Aorta (tissue), 5 donors: ENCODE measurements at regions not wholly inside any gene's neighbourhood (a gene's known extent, or its start where the extent isn't known, plus 50 kb on each side); places are given as distances from the start of the nearest gene placed in this dataset.

Experiments
- ATAC-seq: fragments of 200-7000 bp; cut with Tn5 transposase; one replicate; pipeline ENCODE4 v1.9.1; 2022; ENCODE audit warnings: moderate library complexity; ENCODE audit not compliant: low FRiP score
- DNase-seq, 2 donors: peaks; one replicate each; pipeline ENCODE4 v3.0.0-alpha.2; 2020
- H3K27ac ChIP-seq, 2 donors: one replicate each; pipeline ENCODE4 v1.5.1; 2013; ENCODE audit warnings: low read length in 2 of 2, mild to moderate bottlenecking in 2 of 2, moderate library complexity in 2 of 2, control low read depth in 1 of 2, inconsistent platforms in 1 of 2, low read depth in 1 of 2
- H3K27me3 ChIP-seq, 2 donors: one replicate each; pipeline ENCODE4 v1.6.1; 2013; ENCODE audit warnings: control low read depth in 1 of 2, low read length in 1 of 2, mild to moderate bottlenecking in 1 of 2, moderate library complexity in 1 of 2; ENCODE audit not compliant: insufficient read depth in 2 of 2, control insufficient read depth in 1 of 2
- H3K36me3 ChIP-seq, 2 donors: one replicate each; pipeline ENCODE4 v1.6.1; 2013; ENCODE audit warnings: control low read depth in 1 of 2, low read length in 1 of 2, mild to moderate bottlenecking in 1 of 2; ENCODE audit not compliant: insufficient read depth in 2 of 2, control insufficient read depth in 1 of 2
- H3K4me1 ChIP-seq, 2 donors: one replicate each; pipeline ENCODE4 v1.6.1; 2013; ENCODE audit warnings: low read length in 2 of 2, control low read depth in 1 of 2, mild to moderate bottlenecking in 1 of 2, moderate library complexity in 1 of 2; ENCODE audit not compliant: insufficient read depth in 2 of 2, control insufficient read depth in 1 of 2
- H3K4me3 ChIP-seq, 2 donors: one replicate each; pipeline ENCODE4 v1.5.1; 2013; ENCODE audit warnings: low read length in 2 of 2, control low read depth in 1 of 2, mild to moderate bottlenecking in 1 of 2
- H3K9me3 ChIP-seq: one replicate; pipeline ENCODE4 v1.6.1; 2013; ENCODE audit warnings: mild to moderate bottlenecking, low read length; ENCODE audit not compliant: control insufficient read depth
- WGBS, 2 donors: extraction: QIAGEN DNeasy Blood & Tissue Kit; methylation state at CpG; one replicate each; pipeline ENCODE4 v1.1.7; 2013; 5-methylcytosine and 5-hydroxymethylcytosine counted together
- intact Hi-C, 2 donors: fragments of 100-400 bp; cut with DNase I; formaldehyde crosslinking; loops; one replicate each; pipeline versions ENCODE4 v1.14.2 to v1.15.0; 2022
- donor health status: healthy with polysubstance abuse.
- donor health status: Bipolar disorder and iron deficiency.
- donor health status: DM: no; HTN: no; CAD: no.
- donor health status: DM: no; HTN: no; CAD: no.
- donor health status: DM: yes; HTN: yes; CAD: no.

- no peak overlapping the region for H3K27ac ChIP-seq
- no peak for DNase-seq
Measured at GRCh38 chr10:105545101-105545500, 904.0 kb downstream of the SORCS3 start.

GRCh38 chr10:105540381-105540780 is 899.3 kb downstream of the SORCS3 start:
- Histone ChIP-seq H3K4me3 (no peak overlapping the region), H3K27me3 (no peaks in the 10 kb centered on the region), H3K4me1 (no peaks in the 10 kb centered on the region), H3K9me3 (peaks cover 1% of the 10 kb centered on the region), H3K36me3 (no peaks in the 10 kb centered on the region), H3K27ac (no peak overlapping the region)
- DNase-seq, result no peak
- intact Hi-C loops, result no loop called here
- 55 to 63% methylated on average over 2 of the region's 2 CpGs for WGBS, 2 donors
- ATAC-seq, result no peak

More at GRCh38 chr10:105545101-105545500, 904.0 kb downstream of the SORCS3 start:
- intact Hi-C loops, result no loop called here
- H3K4me3 ChIP-seq, result no peak overlapping the region
- H3K27me3 ChIP-seq, result no peaks in the 10 kb centered on the region
- H3K4me1 ChIP-seq, result no peaks in the 10 kb centered on the region
- no peaks in the 10 kb centered on the region for H3K36me3 ChIP-seq
- ATAC-seq, result no peak
- H3K9me3 ChIP-seq, result peaks cover 1% of the 10 kb centered on the region

- peaks cover 1% of the 10 kb centered on the region for H3K9me3 ChIP-seq
- WGBS, 2 donors, result 4 to 9% methylated on average over 4 of the region's 4 CpGs
Measured at GRCh38 chr10:105538874-105539273, 897.8 kb downstream of the SORCS3 start.

GRCh38 chr10:105535478-105535877 is 894.4 kb downstream of the SORCS3 start:
- ATAC-seq, result no peak
- Histone ChIP-seq H3K9me3 (peaks cover 2% of the 10 kb centered on the region), H3K4me1 (no peaks in the 10 kb centered on the region), H3K27ac (no peak overlapping the region), H3K36me3 (no peaks in the 10 kb centered on the region), H3K4me3 (no peak overlapping the region), H3K27me3 (no peaks in the 10 kb centered on the region)
- no peak for DNase-seq
- intact Hi-C loops, result no loop called here
- WGBS, 2 donors, result 66 to 76% methylated on average over 3 of the region's 3 CpGs

More at GRCh38 chr10:105538874-105539273, 897.8 kb downstream of the SORCS3 start:
- DNase-seq, result no peak
- Histone ChIP-seq H3K4me1 (no peaks in the 10 kb centered on the region), H3K4me3 (no peak overlapping the region), H3K36me3 (no peaks in the 10 kb centered on the region), H3K27ac (no peak overlapping the region), H3K27me3 (no peaks in the 10 kb centered on the region)
- no peak for ATAC-seq
- intact Hi-C loops, result no loop called here

GRCh38 chr10:105534086-105534485 is 893.0 kb downstream of the SORCS3 start:
- Histone ChIP-seq H3K4me1 (no peaks in the 10 kb centered on the region), H3K27me3 (no peaks in the 10 kb centered on the region), H3K36me3 (no peaks in the 10 kb centered on the region), H3K27ac (no peak overlapping the region), H3K9me3 (peaks cover 2% of the 10 kb centered on the region), H3K4me3 (no peak overlapping the region)
- intact Hi-C loops, result no loop called here
- ATAC-seq (no peak), DNase-seq (no peak)
- WGBS, 2 donors, result 18 to 23% methylated on average over 1 of the region's 1 CpG

- ATAC-seq (no peak), DNase-seq (no peak)
- 84 to 90% methylated on average over 2 of the region's 2 CpGs for WGBS, 2 donors
- H3K4me1 ChIP-seq, result no peaks in the 10 kb centered on the region
- H3K36me3 ChIP-seq, result no peaks in the 10 kb centered on the region
- H3K27me3 ChIP-seq, result no peaks in the 10 kb centered on the region
- no peaks in the 10 kb centered on the region for H3K9me3 ChIP-seq
- intact Hi-C loops, result no loop called here
- no peak overlapping the region for H3K4me3 ChIP-seq
- H3K27ac ChIP-seq, result no peak overlapping the region
Measured at GRCh38 chr10:105516511-105516910, 875.4 kb downstream of the SORCS3 start.

GRCh38 chr10:105514106-105514505 is 873.0 kb downstream of the SORCS3 start:
- no peaks in the 10 kb centered on the region for H3K36me3 ChIP-seq
- peaks cover 2% of the 10 kb centered on the region for H3K9me3 ChIP-seq
- ATAC-seq (no peak), DNase-seq (no peak)
- no peaks in the 10 kb centered on the region for H3K4me1 ChIP-seq
- 92% methylated on average over 7 of the region's 7 CpGs for WGBS, 2 donors
- H3K4me3 ChIP-seq, result no peak overlapping the region
- no peak overlapping the region for H3K27ac ChIP-seq
- intact Hi-C loops, result no loop called here
- H3K27me3 ChIP-seq, result no peaks in the 10 kb centered on the region

- peaks cover 2% of the 10 kb centered on the region for H3K9me3 ChIP-seq
- no peak for DNase-seq
- no peak overlapping the region for H3K4me3 ChIP-seq
- H3K4me1 ChIP-seq, result no peaks in the 10 kb centered on the region
- H3K27me3 ChIP-seq, result no peaks in the 10 kb centered on the region
- intact Hi-C loops, result no loop called here
- no peak for ATAC-seq
- H3K36me3 ChIP-seq, result no peaks in the 10 kb centered on the region
- H3K27ac ChIP-seq, result no peak overlapping the region
- WGBS, 2 donors, result 76 to 80% methylated on average over 3 of the region's 3 CpGs
Measured at GRCh38 chr10:105509517-105509916, 868.4 kb downstream of the SORCS3 start.

GRCh38 chr10:105506262-105506661 is 865.2 kb downstream of the SORCS3 start:
- Histone ChIP-seq H3K4me1 (no peaks in the 10 kb centered on the region), H3K36me3 (no peaks in the 10 kb centered on the region), H3K27ac (no peak overlapping the region), H3K9me3 (peaks cover 2% of the 10 kb centered on the region), H3K27me3 (no peaks in the 10 kb centered on the region), H3K4me3 (no peak overlapping the region)
- no peak for DNase-seq
- WGBS, 2 donors, result 67 to 70% methylated on average over 5 of the region's 5 CpGs
- ATAC-seq, result no peak
- intact Hi-C loops, result no loop called here
